Body of pancreas (tissue), 4 donors: ENCODE measurements at regions not wholly inside any gene's neighbourhood (a gene's known extent, or its start where the extent isn't known, plus 50 kb on each side); places are given as distances from the start of the nearest gene placed in this dataset.
"Not testable (repeated sequence)": the region's sequence is repeated elsewhere in the genome, so short reads cannot be mapped to it uniquely, and the experiment has no call there.

Source experiments
- ATAC-seq: fragments of 150-250 bp; one replicate; pipeline ENCODE4 v1.9.1; 2016
- DNase-seq, 4 donors: peaks; one replicate each; pipeline ENCODE4 v3.0.0-alpha.2; 2019
- H3K27ac ChIP-seq, 4 donors: fragments of 200-600 bp; sonication (generic); 1 replicate in 3 of 4; 2 replicates in 1 of 4; pipeline versions ENCODE4 v1.5.1 to v1.6.1; 2016 to 2019; ENCODE audit warnings: mild to moderate bottlenecking in 1 of 4, mixed read lengths in 1 of 4, moderate library complexity in 1 of 4
- H3K27me3 ChIP-seq, 2 donors: fragments of 200-600 bp; sonication (generic); one replicate each; pipeline ENCODE4 v1.6.0; 2016; ENCODE audit warnings: mild to moderate bottlenecking in 1 of 2
- H3K36me3 ChIP-seq, 2 donors: fragments of 200-600 bp; sonication (generic); replicated peaks in 1 of 2; 2 replicates each; pipeline ENCODE4 v1.5.1; 2016; ENCODE audit warnings: low read depth in 2 of 2; ENCODE audit not compliant: insufficient read depth in 1 of 2
- H3K4me1 ChIP-seq: fragments of 200-600 bp; sonication (generic); one replicate; pipeline ENCODE4 v1.6.0; 2016
- H3K4me3 ChIP-seq, 2 donors: fragments of 200-600 bp; sonication (generic); 1 replicate in 1 of 2; 2 replicates in 1 of 2; pipeline ENCODE4 v1.5.1; 2016 to 2019
- H3K9me3 ChIP-seq, 3 donors: fragments of 200-600 bp; sonication (generic); 1 replicate in 2 of 3; 2 replicates in 1 of 3; pipeline ENCODE4 v1.5.1; 2016
- WGBS, 2 donors: methylation state at CpG; one replicate each; pipeline ENCODE4 v1.1.5; 2017; 5-methylcytosine and 5-hydroxymethylcytosine counted together
- intact Hi-C: fragments of 100-400 bp; cut with DNase I; formaldehyde crosslinking; loops from one replicate; pipeline ENCODE4 v1.15.1; 2023

DNA sequence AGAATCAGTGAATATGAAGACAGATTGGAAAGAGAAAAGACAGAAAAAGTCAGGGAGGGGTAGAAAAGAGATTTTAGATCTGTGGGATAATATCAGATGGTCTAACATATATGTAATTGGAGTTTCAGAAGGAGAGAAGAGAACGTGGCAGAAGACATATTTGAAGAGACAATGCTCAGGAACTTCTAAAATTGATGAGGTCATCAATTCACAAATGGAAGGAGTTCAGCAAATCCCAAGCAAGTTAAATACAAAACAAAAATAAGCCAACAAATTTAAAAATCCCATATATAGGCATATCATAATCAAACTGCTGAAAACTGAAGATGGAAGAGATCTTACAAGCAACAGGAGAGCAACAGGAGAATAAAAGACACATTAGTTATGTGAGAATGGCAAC, 87.3 kb downstream of the SYT15B start:
- 50% methylated on average over 1 of the region's 1 CpG for WGBS, 2 donors
- ATAC-seq, DNase-seq, H3K27ac ChIP-seq, H3K9me3 ChIP-seq, H3K27me3 ChIP-seq, intact Hi-C loops, H3K36me3 ChIP-seq, H3K4me3 ChIP-seq, H3K4me1 ChIP-seq: not testable (repeated sequence)

DNA sequence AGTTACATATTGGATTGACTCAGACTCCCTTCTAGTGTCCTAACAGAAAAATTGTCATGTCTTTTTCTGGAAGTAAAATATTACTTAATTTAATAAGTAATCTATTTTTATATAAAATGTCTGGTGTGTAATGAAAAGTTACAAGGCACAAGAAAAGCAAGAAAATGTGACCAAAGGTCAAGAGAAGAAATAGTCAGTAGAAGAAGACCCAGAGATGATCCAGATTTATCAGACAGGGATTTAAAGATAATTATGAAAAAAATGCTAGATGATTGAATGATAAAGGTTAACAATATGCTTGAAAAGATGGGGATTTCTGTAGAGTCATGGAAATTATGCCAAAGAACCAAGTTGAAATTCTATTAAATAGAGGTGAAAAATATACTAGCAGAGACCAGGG, 87.8 kb downstream of the SYT15B start:
- H3K27ac ChIP-seq, intact Hi-C loops: not testable (repeated sequence)

GRCh38 chr10:47673128-47673527, 90.3 kb downstream of the SYT15B start:
- H3K36me3 ChIP-seq, H3K27ac ChIP-seq, ATAC-seq, intact Hi-C loops, H3K4me1 ChIP-seq, DNase-seq, H3K27me3 ChIP-seq, H3K4me3 ChIP-seq, H3K9me3 ChIP-seq: not testable (repeated sequence)
- WGBS, 2 donors, result no CpG with 5 or more reads among the region's 1 CpG

More for the DNA sequence above, 87.8 kb downstream of the SYT15B start:
- not testable (repeated sequence) for H3K27me3 ChIP-seq, H3K9me3 ChIP-seq, H3K4me1 ChIP-seq, H3K36me3 ChIP-seq, ATAC-seq, DNase-seq, H3K4me3 ChIP-seq

- H3K9me3 ChIP-seq, intact Hi-C loops: not testable (repeated sequence)
- 71 to 79% methylated on average over 1 of the region's 2 CpGs for whole genome bisulfite sequencing, 2 donors
Observed at GRCh38 chr10:47670857-47671256, 92.5 kb downstream of the SYT15B start.

DNA sequence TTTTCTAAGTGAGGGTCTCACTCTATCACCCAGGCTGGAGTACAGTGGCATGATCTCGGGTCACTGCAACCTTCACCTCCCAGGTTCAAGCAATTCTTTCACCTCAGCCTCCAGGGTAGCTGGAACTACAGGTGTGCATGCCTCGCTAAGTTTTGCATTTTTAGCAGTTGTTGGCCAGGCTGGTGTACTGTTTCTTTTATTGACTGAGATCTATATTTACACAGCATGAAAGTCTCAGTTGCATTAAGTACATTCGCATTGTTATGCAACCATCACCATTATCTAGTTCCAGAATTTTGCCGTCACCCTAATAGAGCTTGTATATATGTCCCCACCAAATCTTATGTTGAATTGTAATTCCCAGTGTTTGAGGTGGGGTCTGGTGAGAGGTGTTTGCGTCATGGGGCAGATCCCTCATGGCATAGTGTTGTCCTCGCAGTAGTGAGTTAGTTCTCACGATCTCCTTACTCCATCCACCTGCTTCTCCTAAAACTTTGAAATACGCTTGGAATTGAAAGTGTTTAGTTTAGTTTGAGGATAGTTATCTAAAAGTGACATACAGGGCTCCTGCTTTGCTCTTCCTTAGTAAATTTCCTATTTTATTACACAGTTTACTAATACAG, 101.3 kb downstream of the SYT15B start:
- ATAC-seq, intact Hi-C loops, H3K27ac ChIP-seq, DNase-seq, H3K27me3 ChIP-seq, H3K4me3 ChIP-seq, H3K36me3 ChIP-seq, H3K9me3 ChIP-seq, H3K4me1 ChIP-seq: not testable (repeated sequence)
- 30 to 61% methylated on average over 4 of the region's 8 CpGs for WGBS, 2 donors

More at GRCh38 chr10:47670857-47671256, 92.5 kb downstream of the SYT15B start:
- ATAC-seq, H3K4me1 ChIP-seq, H3K4me3 ChIP-seq, H3K36me3 ChIP-seq, H3K27me3 ChIP-seq, DNase-seq, H3K27ac ChIP-seq: not testable (repeated sequence)

DNA sequence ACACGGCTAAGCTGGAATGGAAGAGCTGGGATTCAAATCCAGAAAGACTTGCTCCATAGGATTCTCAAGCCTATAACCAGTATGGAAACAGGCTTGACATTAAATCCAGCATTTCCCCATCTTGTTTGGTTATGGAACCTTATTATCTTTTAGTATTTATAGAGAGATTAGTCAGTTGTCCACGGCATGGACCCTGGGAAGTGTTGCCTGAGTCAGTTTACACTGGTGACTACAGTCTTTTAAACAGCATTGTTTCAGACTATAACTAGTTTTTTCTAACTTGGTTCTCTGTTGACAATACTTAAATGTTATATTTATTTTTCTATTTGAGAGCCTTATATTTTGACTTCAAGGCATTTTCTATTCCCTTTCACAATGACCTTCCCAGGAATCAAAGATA, 106.7 kb downstream of the SYT15B start:
- H3K9me3 ChIP-seq, H3K4me3 ChIP-seq, H3K27ac ChIP-seq, H3K27me3 ChIP-seq, ATAC-seq, DNase-seq, intact Hi-C loops, H3K36me3 ChIP-seq, H3K4me1 ChIP-seq: not testable (repeated sequence)
- WGBS, 2 donors, result no CpG with 5 or more reads among the region's 2 CpGs

DNA sequence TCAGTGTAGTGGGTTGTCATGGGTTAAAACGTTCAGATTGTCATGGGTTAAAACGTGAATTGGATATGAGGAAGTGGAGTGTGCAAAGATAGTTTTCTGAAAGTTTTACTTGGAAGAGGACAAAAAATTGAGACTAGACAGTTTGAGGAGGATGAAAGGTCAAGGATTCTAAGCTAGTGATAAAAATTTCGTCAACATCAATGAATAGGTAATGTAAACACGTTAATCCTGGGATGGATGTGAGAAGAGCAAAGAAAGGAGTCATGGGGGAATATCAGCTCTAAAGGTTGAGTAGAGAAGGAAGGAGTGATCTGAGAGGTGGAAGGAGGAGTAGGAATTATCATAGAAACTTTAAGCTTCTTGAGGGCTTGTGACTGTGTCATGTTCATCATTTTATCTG, 109.2 kb downstream of the SYT15B start:
- H3K4me1 ChIP-seq, intact Hi-C loops, H3K36me3 ChIP-seq, H3K27ac ChIP-seq, H3K4me3 ChIP-seq, DNase-seq, H3K9me3 ChIP-seq, ATAC-seq, H3K27me3 ChIP-seq: not testable (repeated sequence)
- WGBS, 2 donors, result 17 to 28% methylated on average over 1 to 4 of the region's 4 CpGs

GRCh38 chr10:47648594-47648993, 114.8 kb downstream of the SYT15B start:
- intact Hi-C loops, ATAC-seq: not testable (repeated sequence)

DNA sequence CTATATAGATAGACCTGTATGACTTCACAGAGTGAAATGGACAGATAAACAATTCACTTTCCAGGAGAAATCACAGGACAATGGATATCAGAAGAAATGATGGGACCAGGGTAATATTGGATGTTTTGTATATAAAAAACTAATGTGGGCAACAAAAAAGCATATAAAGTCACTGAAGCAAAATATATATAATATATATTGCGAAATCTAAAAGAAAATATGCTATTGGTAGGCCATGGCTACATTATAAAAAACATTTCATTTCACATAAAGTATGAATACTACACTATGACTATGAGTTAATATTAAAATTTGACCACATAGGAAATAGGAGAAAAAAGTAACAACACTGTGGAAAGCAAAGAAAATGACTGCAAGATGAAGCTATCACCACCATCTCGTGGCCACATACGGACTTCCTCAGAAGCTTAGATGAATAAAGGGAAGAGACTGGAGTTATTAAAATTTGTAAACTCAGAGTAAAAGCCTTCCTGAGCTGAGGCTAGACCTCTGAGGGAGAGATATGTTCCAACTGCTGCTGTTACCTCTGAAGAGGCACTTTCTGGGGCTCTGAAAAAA, 115.8 kb downstream of the SYT15B start:
- intact Hi-C loops, H3K36me3 ChIP-seq, ATAC-seq, H3K27me3 ChIP-seq, H3K27ac ChIP-seq, H3K9me3 ChIP-seq, H3K4me3 ChIP-seq, H3K4me1 ChIP-seq, DNase-seq: not testable (repeated sequence)
- 62 to 68% methylated on average over 3 of the region's 3 CpGs for WGBS, 2 donors

More at GRCh38 chr10:47648594-47648993, 114.8 kb downstream of the SYT15B start:
- H3K9me3 ChIP-seq, H3K27ac ChIP-seq, H3K36me3 ChIP-seq, H3K4me1 ChIP-seq, H3K4me3 ChIP-seq, DNase-seq, H3K27me3 ChIP-seq: not testable (repeated sequence)
- 50 to 100% methylated on average over 1 of the region's 2 CpGs for WGBS, 2 donors
